Activated naive CD4-positive, alpha-beta T cell (primary cell): ENCODE measurements at regions not wholly inside any gene's neighbourhood (a gene's known extent, or its start where the extent isn't known, plus 50 kb on each side); places are given as distances from the start of the nearest gene placed in this dataset.
"Not testable (repeated sequence)": the region's sequence is repeated elsewhere in the genome, so short reads cannot be mapped to it uniquely, and the experiment has no call there.

Source experiments
- DNase-seq, 4 experiments: peaks; one replicate each; lab custom pipeline; 2025; lab: John Stamatoyannopoulos, UW

GRCh38 chr10:90180886-90181691, 479.7 kb downstream of the KIF20B start:
- no peak for DNase-seq

- DNase-seq, result no peak
Measured at GRCh38 chr10:90192825-90193224, 491.4 kb downstream of the KIF20B start.

GRCh38 chr10:90193240-90193985, 492.0 kb downstream of the KIF20B start:
- DNase-seq, result no peak

- no peak for DNase-seq
Measured at GRCh38 chr10:90195288-90195840, 494.0 kb downstream of the KIF20B start.

- DNase-seq, result no peak
Measured at GRCh38 chr10:90197766-90198165, 496.4 kb downstream of the KIF20B start.

GRCh38 chr10:90199093-90199492, 497.7 kb downstream of the KIF20B start:
- DNase-seq, result no peak

- DNase-seq, result no peak
Measured at GRCh38 chr10:90199513-90199912, 498.1 kb downstream of the KIF20B start.

GRCh38 chr10:90204131-90204955, 503.0 kb downstream of the KIF20B start:
- no peak for DNase-seq

GRCh38 chr10:90204956-90205314, 503.5 kb downstream of the KIF20B start:
- no peak for DNase-seq

GRCh38 chr10:90205340-90205739, 503.9 kb downstream of the KIF20B start:
- no peak for DNase-seq

GRCh38 chr10:90213346-90213745, 512.0 kb downstream of the KIF20B start:
- DNase-seq, result no peak

GRCh38 chr10:90218846-90219245, 517.5 kb downstream of the KIF20B start:
- DNase-seq, result no peak

GRCh38 chr10:90222372-90222771, 521.0 kb downstream of the KIF20B start:
- DNase-seq, result no peak

GRCh38 chr10:90222939-90223338, 521.5 kb downstream of the KIF20B start:
- no peak for DNase-seq

- no peak for DNase-seq
Measured at GRCh38 chr10:90224791-90225566, 523.6 kb downstream of the KIF20B start.

GRCh38 chr10:90226517-90226916, 525.1 kb downstream of the KIF20B start:
- DNase-seq, result no peak

- DNase-seq, result no peak
Measured at GRCh38 chr10:90227217-90227656, 525.8 kb downstream of the KIF20B start.

GRCh38 chr10:90227786-90228185, 526.4 kb downstream of the KIF20B start:
- no peak for DNase-seq

GRCh38 chr10:90229486-90229885, 528.1 kb downstream of the KIF20B start:
- no peak for DNase-seq

GRCh38 chr10:90233805-90234204, 532.4 kb downstream of the KIF20B start:
- DNase-seq, result not testable (repeated sequence)

- DNase-seq, result no peak
Measured at GRCh38 chr10:90245623-90246022, 544.2 kb downstream of the KIF20B start.
